Mesendoderm (in vitro differentiated cells): ENCODE measurements at regions not wholly inside any gene's neighbourhood (a gene's known extent, or its start where the extent isn't known, plus 50 kb on each side); places are given as distances from the start of the nearest gene placed in this dataset.

ENCODE experiments used
- DNase-seq: peaks from one replicate; pipeline ENCODE4 v3.0.0; 2013
- H2AK5ac ChIP-seq: 2 replicates; pipeline ENCODE4 v1.6.1; 2013; ENCODE audit warnings: low read length, inconsistent platforms
- H2BK120ac ChIP-seq: 2 replicates; pipeline ENCODE4 v1.6.1; 2013; ENCODE audit warnings: low read depth, mild to moderate bottlenecking, low read length, moderate library complexity, mixed read lengths
- H2BK15ac ChIP-seq: replicated peaks from 2 replicates; pipeline ENCODE4 v1.6.1; 2013; ENCODE audit warnings: low read depth, mild to moderate bottlenecking, moderate library complexity
- H2BK5ac ChIP-seq: 2 replicates; pipeline ENCODE4 v1.6.1; 2013; ENCODE audit warnings: low read length, inconsistent platforms
- H3K18ac ChIP-seq: 2 replicates; pipeline ENCODE4 v1.6.1; 2013; ENCODE audit warnings: mild to moderate bottlenecking, low read length, mixed read lengths
- H3K23ac ChIP-seq: one replicate; pipeline ENCODE4 v1.6.1; 2013; ENCODE audit warnings: low read length
- H3K27ac ChIP-seq: 2 replicates; pipeline ENCODE4 v1.5.1; 2013; ENCODE audit warnings: low read depth, mild to moderate bottlenecking, inconsistent platforms, low read length, moderate library complexity
- H3K27me3 ChIP-seq: 2 replicates; pipeline ENCODE4 v1.6.1; 2013; ENCODE audit warnings: low read length, control low read depth, mild to moderate bottlenecking, inconsistent platforms; ENCODE audit not compliant: insufficient read depth, poor library complexity
- H3K36me3 ChIP-seq: 2 replicates; pipeline ENCODE4 v1.6.1; 2013; ENCODE audit warnings: low read length, inconsistent platforms; ENCODE audit not compliant: control insufficient read depth, insufficient read depth
- H3K4ac ChIP-seq: one replicate; pipeline ENCODE4 v1.6.1; 2013; ENCODE audit warnings: low read depth, mild to moderate bottlenecking, low read length, moderate library complexity
- H3K4me1 ChIP-seq: 2 replicates; pipeline ENCODE4 v1.6.1; 2013; ENCODE audit warnings: low read depth, low read length, inconsistent platforms; ENCODE audit not compliant: control insufficient read depth
- H3K4me2 ChIP-seq: 2 replicates; pipeline ENCODE4 v1.6.1; 2013; ENCODE audit warnings: low read length
- H3K4me3 ChIP-seq: 2 replicates; pipeline ENCODE4 v1.5.1; 2013; ENCODE audit warnings: mild to moderate bottlenecking, low read length
- H3K56ac ChIP-seq: one replicate; pipeline ENCODE4 v1.6.1; 2013; ENCODE audit warnings: low read length
- H3K79me1 ChIP-seq: 2 replicates; pipeline ENCODE4 v1.6.1; 2013; ENCODE audit warnings: low read length, inconsistent platforms
- H3K79me2 ChIP-seq: 2 replicates; pipeline ENCODE4 v1.6.1; 2013; ENCODE audit warnings: mild to moderate bottlenecking, low read length; ENCODE audit not compliant: control insufficient read depth, insufficient read depth
- H3K9ac ChIP-seq: 2 replicates; pipeline ENCODE4 v1.6.1; 2013; ENCODE audit warnings: low read length, inconsistent platforms
- H4K5ac ChIP-seq: one replicate; pipeline ENCODE4 v1.6.1; 2013; ENCODE audit warnings: low read length
- H4K8ac ChIP-seq: one replicate; pipeline ENCODE4 v1.6.1; 2013; ENCODE audit warnings: low read depth, mild to moderate bottlenecking, control low read depth, low read length, moderate library complexity
- WGBS: extraction: QIAGEN DNeasy Blood & Tissue Kit; methylation state at CpG from one replicate; pipeline ENCODE4 v1.1.7; 2013; ENCODE audit warnings: low lambda C conversion rate, missing lambda C conversion rate; ENCODE audit not compliant: insufficient coverage; ENCODE audit errors: extremely low coverage; 5-methylcytosine and 5-hydroxymethylcytosine counted together

- no peaks in the 10 kb centered on the region for H3K4me1 ChIP-seq
- H2BK15ac ChIP-seq, result no peak overlapping the region
- no peak overlapping the region for H3K9ac ChIP-seq
- no peak overlapping the region for H3K4me3 ChIP-seq
- H3K27ac ChIP-seq, result no peak overlapping the region
- H3K79me1 ChIP-seq, result no peaks in the 10 kb centered on the region
- H3K36me3 ChIP-seq, result no peaks in the 10 kb centered on the region
- H2BK120ac ChIP-seq, result no peak overlapping the region
- no peaks in the 10 kb centered on the region for H3K27me3 ChIP-seq
- no peak overlapping the region for H3K23ac ChIP-seq
- H3K4me2 ChIP-seq, result no peak overlapping the region
- H3K18ac ChIP-seq, result no peak overlapping the region
- no peak overlapping the region for H4K5ac ChIP-seq
- no peak overlapping the region for H2AK5ac ChIP-seq
- DNase-seq, result no peak
- no peak overlapping the region for H3K4ac ChIP-seq
- H3K79me2 ChIP-seq, result no peaks in the 10 kb centered on the region
- no peak overlapping the region for H2BK5ac ChIP-seq
- H3K56ac ChIP-seq, result no peak overlapping the region
- H4K8ac ChIP-seq, result no peak overlapping the region
- no CpG with 5 or more reads among the region's 9 CpGs for WGBS
Measured at GRCh38 chr18:2310886-2311285, 260.4 kb downstream of the METTL4 start.

GRCh38 chr18:2312440-2312839 is 258.9 kb downstream of the METTL4 start:
- Histone ChIP-seq H3K4me1 (no peaks in the 10 kb centered on the region), H3K27ac (no peak overlapping the region), H3K79me2 (no peaks in the 10 kb centered on the region), H3K27me3 (no peaks in the 10 kb centered on the region), H3K4ac (no peak overlapping the region), H4K5ac (no peak overlapping the region), H4K8ac (no peak overlapping the region), H3K56ac (no peak overlapping the region), H3K4me2 (no peak overlapping the region), H3K4me3 (no peak overlapping the region), H3K79me1 (no peaks in the 10 kb centered on the region), H2AK5ac (no peak overlapping the region), H3K23ac (no peak overlapping the region), H2BK120ac (no peak overlapping the region), H3K36me3 (no peaks in the 10 kb centered on the region), H2BK5ac (no peak overlapping the region), H3K18ac (no peak overlapping the region), H2BK15ac (no peak overlapping the region), H3K9ac (no peak overlapping the region)
- DNase-seq, result no peak
- no CpG with 5 or more reads among the region's 4 CpGs for WGBS

GRCh38 chr18:2313332-2313731 is 258.0 kb downstream of the METTL4 start:
- H4K8ac ChIP-seq, result no peak overlapping the region
- no CpG with 5 or more reads among the region's 3 CpGs for WGBS
- no peak overlapping the region for H3K9ac ChIP-seq
- no peaks in the 10 kb centered on the region for H3K36me3 ChIP-seq
- no peak overlapping the region for H3K56ac ChIP-seq
- no peak for DNase-seq
- H3K79me1 ChIP-seq, result no peaks in the 10 kb centered on the region
- no peaks in the 10 kb centered on the region for H3K4me1 ChIP-seq
- H2BK5ac ChIP-seq, result no peak overlapping the region
- no peaks in the 10 kb centered on the region for H3K79me2 ChIP-seq
- H3K4me2 ChIP-seq, result no peak overlapping the region
- no peak overlapping the region for H3K23ac ChIP-seq
- no peak overlapping the region for H2BK120ac ChIP-seq
- no peak overlapping the region for H3K18ac ChIP-seq
- no peak overlapping the region for H4K5ac ChIP-seq
- H2BK15ac ChIP-seq, result no peak overlapping the region
- no peak overlapping the region for H3K27ac ChIP-seq
- no peak overlapping the region for H3K4ac ChIP-seq
- H3K4me3 ChIP-seq, result no peak overlapping the region
- H2AK5ac ChIP-seq, result no peak overlapping the region
- no peaks in the 10 kb centered on the region for H3K27me3 ChIP-seq

- no peak for DNase-seq
- H3K79me1 ChIP-seq, result no peaks in the 10 kb centered on the region
- no peaks in the 10 kb centered on the region for H3K4me1 ChIP-seq
- no peak overlapping the region for H3K56ac ChIP-seq
- no peaks in the 10 kb centered on the region for H3K79me2 ChIP-seq
- no peak overlapping the region for H2BK15ac ChIP-seq
- H3K27me3 ChIP-seq, result no peaks in the 10 kb centered on the region
- H3K18ac ChIP-seq, result no peak overlapping the region
- no peak overlapping the region for H3K4me3 ChIP-seq
- no peak overlapping the region for H3K4ac ChIP-seq
- H4K5ac ChIP-seq, result no peak overlapping the region
- no peak overlapping the region for H4K8ac ChIP-seq
- H3K4me2 ChIP-seq, result no peak overlapping the region
- H3K27ac ChIP-seq, result no peak overlapping the region
- no peaks in the 10 kb centered on the region for H3K36me3 ChIP-seq
- H2BK5ac ChIP-seq, result no peak overlapping the region
- WGBS, result no CpG with 5 or more reads among the region's 3 CpGs
- H3K9ac ChIP-seq, result no peak overlapping the region
- no peak overlapping the region for H3K23ac ChIP-seq
- H2AK5ac ChIP-seq, result no peak overlapping the region
- no peak overlapping the region for H2BK120ac ChIP-seq
Measured at GRCh38 chr18:2316082-2316750, 255.1 kb downstream of the METTL4 start.

GRCh38 chr18:2316751-2317696 is 254.3 kb downstream of the METTL4 start:
- Histone ChIP-seq H2BK15ac (no peak overlapping the region), H3K79me1 (no peaks in the 10 kb centered on the region), H3K9ac (no peak overlapping the region), H3K79me2 (no peaks in the 10 kb centered on the region), H2BK120ac (no peak overlapping the region), H3K4ac (no peak overlapping the region), H3K56ac (no peak overlapping the region), H3K23ac (no peak overlapping the region), H2AK5ac (no peak overlapping the region), H4K5ac (no peak overlapping the region), H3K4me2 (no peak overlapping the region), H4K8ac (no peak overlapping the region), H3K36me3 (no peaks in the 10 kb centered on the region), H3K4me3 (no peak overlapping the region), H3K27me3 (no peaks in the 10 kb centered on the region), H2BK5ac (no peak overlapping the region), H3K4me1 (no peaks in the 10 kb centered on the region), H3K27ac (no peak overlapping the region), H3K18ac (no peak overlapping the region)
- no peak for DNase-seq
- no CpG with 5 or more reads among the region's 5 CpGs for WGBS
